OCI-LY3 (cell line): ENCODE measurements at regions not wholly inside any gene's neighbourhood (a gene's known extent, or its start where the extent isn't known, plus 50 kb on each side); places are given as distances from the start of the nearest gene placed in this dataset.

ENCODE experiments used
- H2AFZ ChIP-seq: fragments of 200-600, 300-600 bp; shearing (Covaris generic); 2 replicates; pipeline ENCODE4 v1.6.0; 2014; ENCODE audit warnings: antibody characterized with exemption, low read depth, low read length
- H3K27ac ChIP-seq: fragments of 200-600, 300-600 bp; sonication (generic); 2 replicates; pipeline ENCODE4 v1.5.1; 2014; ENCODE audit warnings: mild to moderate bottlenecking, low read length, moderate library complexity, mixed read lengths
- H3K27me3 ChIP-seq: fragments of 200-600, 300-600 bp; sonication (generic); 2 replicates; pipeline ENCODE4 v1.6.1; 2014; ENCODE audit warnings: low read depth, low read length, mixed read lengths
- H3K36me3 ChIP-seq: fragments of 200-600, 300-600 bp; sonication (generic); replicated peaks from 2 replicates; pipeline ENCODE3; 2014; ENCODE audit warnings: low read depth, low read length, mixed read lengths
- H3K4me1 ChIP-seq: fragments of 300-600, 200-600 bp; sonication (generic); 2 replicates; pipeline ENCODE4 v1.6.1; 2014; ENCODE audit warnings: low read length, mixed read lengths
- H3K4me2 ChIP-seq: fragments of 200-600, 300-600 bp; sonication (generic); 2 replicates; pipeline ENCODE4 v1.6.1; 2014; ENCODE audit warnings: low read length, mixed read lengths
- H3K4me3 ChIP-seq: fragments of 300-600, 200-600 bp; sonication (generic); 2 replicates; pipeline ENCODE4 v1.5.1; 2014; ENCODE audit warnings: antibody characterized with exemption, mild to moderate bottlenecking, low read length, moderate library complexity
- H3K79me2 ChIP-seq: fragments of 300-600, 200-600 bp; shearing (Covaris generic); 2 replicates; pipeline ENCODE4 v1.6.1; 2014; ENCODE audit warnings: mild to moderate bottlenecking, low read length, mixed read lengths
- H3K9ac ChIP-seq: fragments of 300-600, 200-600 bp; shearing (Covaris generic); 2 replicates; pipeline ENCODE4 v1.6.0; 2014; ENCODE audit warnings: mild to moderate bottlenecking, low read length, moderate library complexity
- H3K9me3 ChIP-seq: fragments of 200-600, 300-600 bp; shearing (Covaris generic); 2 replicates; pipeline ENCODE4 v1.6.1; 2014; ENCODE audit warnings: low read length, mixed read lengths; ENCODE audit not compliant: insufficient read depth
- H4K20me1 ChIP-seq: fragments of 200-600, 300-600 bp; sonication (generic); 2 replicates; pipeline ENCODE4 v1.6.1; 2016; ENCODE audit warnings: low read length, mixed read lengths; ENCODE audit not compliant: insufficient read depth
- EZH2phosphoT487 ChIP-seq: fragments of 200-600 bp; shearing (Covaris generic); IDR thresholded peaks from 2 replicates; pipeline ENCODE4 v1.6.1; 2018; ENCODE audit warnings: antibody characterized with exemption, mixed run types, low read depth
- TF ChIP-seq, protein P1 (sequence below): fragments of 200-600, 300-600 bp; sonication (generic); IDR thresholded peaks from 2 replicates; pipeline ENCODE4 v1.5.1; 2014; ENCODE audit warnings: antibody characterized with exemption, low read length, low read depth

GRCh38 chr4:44916411-44916810 is 190.1 kb upstream of the GNPDA2 start:
- no peaks in the 10 kb centered on the region for H4K20me1 ChIP-seq
- no peaks in the 10 kb centered on the region for H3K79me2 ChIP-seq
- no peaks in the 10 kb centered on the region for H3K36me3 ChIP-seq
- peaks cover 6% of the 10 kb centered on the region for H3K4me1 ChIP-seq
- H3K9ac ChIP-seq, result no peak overlapping the region
- H3K27me3 ChIP-seq, result no peaks in the 10 kb centered on the region
- no peaks in the 10 kb centered on the region for H3K9me3 ChIP-seq
- peak overlapping the region; percentile 47 for H3K4me2 ChIP-seq
- no peak overlapping the region for H3K27ac ChIP-seq
- no peak for TF ChIP-seq EZH2phosphoT487
- TF ChIP-seq, protein P1, sequence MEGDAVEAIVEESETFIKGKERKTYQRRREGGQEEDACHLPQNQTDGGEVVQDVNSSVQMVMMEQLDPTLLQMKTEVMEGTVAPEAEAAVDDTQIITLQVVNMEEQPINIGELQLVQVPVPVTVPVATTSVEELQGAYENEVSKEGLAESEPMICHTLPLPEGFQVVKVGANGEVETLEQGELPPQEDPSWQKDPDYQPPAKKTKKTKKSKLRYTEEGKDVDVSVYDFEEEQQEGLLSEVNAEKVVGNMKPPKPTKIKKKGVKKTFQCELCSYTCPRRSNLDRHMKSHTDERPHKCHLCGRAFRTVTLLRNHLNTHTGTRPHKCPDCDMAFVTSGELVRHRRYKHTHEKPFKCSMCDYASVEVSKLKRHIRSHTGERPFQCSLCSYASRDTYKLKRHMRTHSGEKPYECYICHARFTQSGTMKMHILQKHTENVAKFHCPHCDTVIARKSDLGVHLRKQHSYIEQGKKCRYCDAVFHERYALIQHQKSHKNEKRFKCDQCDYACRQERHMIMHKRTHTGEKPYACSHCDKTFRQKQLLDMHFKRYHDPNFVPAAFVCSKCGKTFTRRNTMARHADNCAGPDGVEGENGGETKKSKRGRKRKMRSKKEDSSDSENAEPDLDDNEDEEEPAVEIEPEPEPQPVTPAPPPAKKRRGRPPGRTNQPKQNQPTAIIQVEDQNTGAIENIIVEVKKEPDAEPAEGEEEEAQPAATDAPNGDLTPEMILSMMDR, result no peak
- peak overlapping the region; percentile 74 for H2AFZ ChIP-seq
- peak overlapping the region; percentile 62 for H3K4me3 ChIP-seq

GRCh38 chr4:44914748-44915147 is 188.4 kb upstream of the GNPDA2 start:
- Histone ChIP-seq H3K4me2 (no peak overlapping the region), H3K9ac (no peak overlapping the region), H3K4me3 (no peak overlapping the region), H3K27me3 (no peaks in the 10 kb centered on the region), H2AFZ (no peak overlapping the region), H3K36me3 (no peaks in the 10 kb centered on the region), H3K9me3 (no peaks in the 10 kb centered on the region), H4K20me1 (no peaks in the 10 kb centered on the region), H3K27ac (no peak overlapping the region), H3K4me1 (peaks cover 6% of the 10 kb centered on the region), H3K79me2 (no peaks in the 10 kb centered on the region)
- TF ChIP-seq EZH2phosphoT487, result no peak
- TF ChIP-seq, protein P1, result no peak

DNA sequence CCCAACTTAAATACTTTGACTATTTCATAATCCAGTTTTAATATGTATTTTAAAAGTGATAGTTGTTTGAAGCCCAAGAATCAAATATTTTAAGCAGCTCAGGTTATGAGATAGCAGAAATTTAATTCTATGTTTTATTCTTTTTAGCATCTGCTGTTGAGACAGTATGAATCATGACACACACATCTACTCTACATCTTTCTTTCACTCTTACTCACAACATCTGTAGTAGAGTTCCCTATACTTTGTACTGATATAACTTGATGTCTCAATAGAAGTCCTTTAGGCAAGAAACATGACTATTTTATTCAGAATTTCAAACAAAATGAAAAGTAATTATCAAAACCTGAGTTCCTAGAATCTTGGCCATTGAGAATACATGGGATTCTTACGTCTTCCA is 187.9 kb upstream of the GNPDA2 start:
- no peak overlapping the region for H3K9ac ChIP-seq
- no peak overlapping the region for H3K27ac ChIP-seq
- H3K4me3 ChIP-seq, result no peak overlapping the region
- no peaks in the 10 kb centered on the region for H4K20me1 ChIP-seq
- no peak overlapping the region for H3K4me2 ChIP-seq
- no peaks in the 10 kb centered on the region for H3K9me3 ChIP-seq
- peaks cover 6% of the 10 kb centered on the region for H3K4me1 ChIP-seq
- no peaks in the 10 kb centered on the region for H3K36me3 ChIP-seq
- TF ChIP-seq, protein P1, result no peak
- no peak for TF ChIP-seq EZH2phosphoT487
- H2AFZ ChIP-seq, result no peak overlapping the region
- H3K79me2 ChIP-seq, result no peaks in the 10 kb centered on the region
- H3K27me3 ChIP-seq, result no peaks in the 10 kb centered on the region

DNA sequence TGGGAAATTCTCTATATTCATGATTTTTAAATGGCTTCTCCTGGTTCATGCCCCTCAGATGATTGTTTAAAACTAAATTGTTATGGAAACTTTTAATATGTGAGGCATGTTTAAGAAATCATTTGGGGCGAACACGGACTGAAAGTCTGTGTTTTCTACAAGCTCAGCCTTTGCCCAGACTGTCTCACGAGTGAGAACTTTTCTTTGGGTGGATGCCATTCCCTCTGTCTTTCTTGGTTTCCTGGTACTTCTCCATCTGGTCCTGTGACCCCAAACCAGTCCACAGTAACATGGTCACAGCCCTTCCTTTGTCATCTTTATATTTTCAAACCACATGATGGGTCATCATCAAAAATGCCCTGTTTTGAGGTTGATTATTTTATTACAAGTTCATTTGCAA is 186.6 kb upstream of the GNPDA2 start:
- H3K4me2 ChIP-seq, result no peak overlapping the region
- H4K20me1 ChIP-seq, result no peaks in the 10 kb centered on the region
- peaks cover 6% of the 10 kb centered on the region for H3K4me1 ChIP-seq
- no peak overlapping the region for H2AFZ ChIP-seq
- H3K79me2 ChIP-seq, result no peaks in the 10 kb centered on the region
- H3K27me3 ChIP-seq, result no peaks in the 10 kb centered on the region
- no peak overlapping the region for H3K9ac ChIP-seq
- H3K27ac ChIP-seq, result no peak overlapping the region
- H3K4me3 ChIP-seq, result no peak overlapping the region
- no peak for TF ChIP-seq EZH2phosphoT487
- no peaks in the 10 kb centered on the region for H3K9me3 ChIP-seq
- H3K36me3 ChIP-seq, result no peaks in the 10 kb centered on the region

DNA sequence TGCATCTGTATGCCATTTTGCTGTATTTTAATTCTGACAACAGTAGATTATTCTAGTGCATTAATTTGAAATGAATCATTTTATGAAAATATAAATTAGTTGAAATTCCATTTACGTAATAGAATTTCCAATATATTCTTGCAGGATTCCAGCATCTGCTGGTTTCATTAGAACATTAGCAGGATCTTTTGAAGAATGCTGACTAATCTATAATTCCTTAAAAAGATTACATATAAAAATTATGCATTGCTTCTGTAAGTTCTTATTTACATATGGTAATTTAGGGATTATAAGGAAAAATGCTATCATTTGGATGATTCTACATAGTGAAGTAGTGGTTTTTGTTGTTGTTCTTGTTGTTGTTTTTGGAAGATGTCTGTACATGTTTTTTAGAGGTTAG is 182.2 kb upstream of the GNPDA2 start:
- no peaks in the 10 kb centered on the region for H4K20me1 ChIP-seq
- H3K4me2 ChIP-seq, result no peak overlapping the region
- H3K36me3 ChIP-seq, result no peaks in the 10 kb centered on the region
- H2AFZ ChIP-seq, result no peak overlapping the region
- H3K4me1 ChIP-seq, result no peaks in the 10 kb centered on the region
- H3K9ac ChIP-seq, result no peak overlapping the region
- no peak overlapping the region for H3K27ac ChIP-seq
- TF ChIP-seq EZH2phosphoT487, result no peak
- TF ChIP-seq, protein P1, result no peak
- H3K9me3 ChIP-seq, result no peaks in the 10 kb centered on the region
- no peak overlapping the region for H3K4me3 ChIP-seq
- no peaks in the 10 kb centered on the region for H3K27me3 ChIP-seq
- H3K79me2 ChIP-seq, result no peaks in the 10 kb centered on the region
